DND-41 (cell line): ENCODE measurements at regions not wholly inside any gene's neighbourhood (a gene's known extent, or its start where the extent isn't known, plus 50 kb on each side); places are given as distances from the start of the nearest gene placed in this dataset.

Source experiments
- EZH2 ChIP-seq: IDR thresholded peaks from 3 replicates; pipeline ENCODE4 v1.6.1; 2012; ENCODE audit warnings: borderline replicate concordance, low read depth, mild to moderate bottlenecking, moderate library complexity, low read length, inconsistent platforms; ENCODE audit not compliant: severe bottlenecking
- TF ChIP-seq, protein P1 (sequence below): IDR thresholded peaks from 2 replicates; pipeline ENCODE4 v1.5.1; 2012; ENCODE audit warnings: borderline replicate concordance, low read length, moderate library complexity, mild to moderate bottlenecking; ENCODE audit not compliant: poor library complexity, severe bottlenecking; ENCODE audit errors: extremely low read depth

DNA sequence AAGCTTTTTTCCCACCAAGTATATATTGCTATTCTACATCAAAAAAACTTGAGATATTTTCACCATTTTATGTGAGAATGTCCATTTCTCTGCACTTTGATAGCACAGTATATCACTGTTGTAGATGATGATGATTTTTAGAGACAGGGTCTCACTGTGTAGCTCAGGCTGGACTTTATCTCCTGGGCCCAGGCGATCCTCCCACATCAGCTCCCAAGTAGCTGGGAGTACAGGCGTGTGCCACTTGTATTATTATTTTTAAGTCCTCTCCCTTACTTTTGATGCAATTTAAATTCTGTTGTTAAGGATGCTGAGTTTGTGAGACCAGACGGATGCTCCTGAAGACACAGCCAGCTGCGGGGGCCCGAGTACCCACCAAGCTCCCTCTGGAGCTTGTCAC lies 326.8 kb downstream of the QKI start:
- TF ChIP-seq, protein P1, sequence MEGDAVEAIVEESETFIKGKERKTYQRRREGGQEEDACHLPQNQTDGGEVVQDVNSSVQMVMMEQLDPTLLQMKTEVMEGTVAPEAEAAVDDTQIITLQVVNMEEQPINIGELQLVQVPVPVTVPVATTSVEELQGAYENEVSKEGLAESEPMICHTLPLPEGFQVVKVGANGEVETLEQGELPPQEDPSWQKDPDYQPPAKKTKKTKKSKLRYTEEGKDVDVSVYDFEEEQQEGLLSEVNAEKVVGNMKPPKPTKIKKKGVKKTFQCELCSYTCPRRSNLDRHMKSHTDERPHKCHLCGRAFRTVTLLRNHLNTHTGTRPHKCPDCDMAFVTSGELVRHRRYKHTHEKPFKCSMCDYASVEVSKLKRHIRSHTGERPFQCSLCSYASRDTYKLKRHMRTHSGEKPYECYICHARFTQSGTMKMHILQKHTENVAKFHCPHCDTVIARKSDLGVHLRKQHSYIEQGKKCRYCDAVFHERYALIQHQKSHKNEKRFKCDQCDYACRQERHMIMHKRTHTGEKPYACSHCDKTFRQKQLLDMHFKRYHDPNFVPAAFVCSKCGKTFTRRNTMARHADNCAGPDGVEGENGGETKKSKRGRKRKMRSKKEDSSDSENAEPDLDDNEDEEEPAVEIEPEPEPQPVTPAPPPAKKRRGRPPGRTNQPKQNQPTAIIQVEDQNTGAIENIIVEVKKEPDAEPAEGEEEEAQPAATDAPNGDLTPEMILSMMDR: no peak
- no peak for TF ChIP-seq EZH2
